B cell (primary cell): ENCODE measurements at regions not wholly inside any gene's neighbourhood (a gene's known extent, or its start where the extent isn't known, plus 50 kb on each side); places are given as distances from the start of the nearest gene placed in this dataset.
"Not testable (repeated sequence)": the region's sequence is repeated elsewhere in the genome, so short reads cannot be mapped to it uniquely, and the experiment has no call there.

Experiments
- EZH2 ChIP-seq: IDR thresholded peaks from 2 replicates; pipeline ENCODE4 v1.6.1; 2012; ENCODE audit warnings: borderline replicate concordance, low read depth, mild to moderate bottlenecking, moderate library complexity, low read length; ENCODE audit not compliant: insufficient read depth, poor library complexity, severe bottlenecking
- TF ChIP-seq, protein P1 (sequence below): fragments of 200-600 bp; IDR thresholded peaks from one replicate; pipeline ENCODE4 v1.8.0; 2022; ENCODE audit warnings: antibody characterized with exemption, mild to moderate bottlenecking

DNA sequence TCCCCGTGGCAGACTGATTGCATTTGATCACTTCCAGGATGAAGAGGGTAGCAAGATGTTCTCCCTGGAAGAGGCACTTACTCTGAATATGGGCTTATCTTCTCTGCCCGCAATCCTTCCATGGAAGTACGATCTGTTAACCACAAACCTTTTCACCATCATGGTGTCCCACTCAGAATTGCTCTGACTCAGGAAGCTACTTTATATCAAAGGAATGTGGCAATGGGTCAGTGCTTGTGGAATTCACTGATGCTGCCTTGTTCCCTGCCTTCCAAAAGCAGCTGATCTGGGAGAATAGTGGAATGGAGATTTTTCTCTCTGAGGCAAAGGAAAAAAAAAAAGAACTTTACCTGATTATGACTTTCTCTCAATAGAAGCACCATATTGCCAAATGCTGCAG is 306.1 kb upstream of the WSB1 start:
- TF ChIP-seq, protein P1, sequence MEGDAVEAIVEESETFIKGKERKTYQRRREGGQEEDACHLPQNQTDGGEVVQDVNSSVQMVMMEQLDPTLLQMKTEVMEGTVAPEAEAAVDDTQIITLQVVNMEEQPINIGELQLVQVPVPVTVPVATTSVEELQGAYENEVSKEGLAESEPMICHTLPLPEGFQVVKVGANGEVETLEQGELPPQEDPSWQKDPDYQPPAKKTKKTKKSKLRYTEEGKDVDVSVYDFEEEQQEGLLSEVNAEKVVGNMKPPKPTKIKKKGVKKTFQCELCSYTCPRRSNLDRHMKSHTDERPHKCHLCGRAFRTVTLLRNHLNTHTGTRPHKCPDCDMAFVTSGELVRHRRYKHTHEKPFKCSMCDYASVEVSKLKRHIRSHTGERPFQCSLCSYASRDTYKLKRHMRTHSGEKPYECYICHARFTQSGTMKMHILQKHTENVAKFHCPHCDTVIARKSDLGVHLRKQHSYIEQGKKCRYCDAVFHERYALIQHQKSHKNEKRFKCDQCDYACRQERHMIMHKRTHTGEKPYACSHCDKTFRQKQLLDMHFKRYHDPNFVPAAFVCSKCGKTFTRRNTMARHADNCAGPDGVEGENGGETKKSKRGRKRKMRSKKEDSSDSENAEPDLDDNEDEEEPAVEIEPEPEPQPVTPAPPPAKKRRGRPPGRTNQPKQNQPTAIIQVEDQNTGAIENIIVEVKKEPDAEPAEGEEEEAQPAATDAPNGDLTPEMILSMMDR: not testable (repeated sequence)
- TF ChIP-seq EZH2: not testable (repeated sequence)
